ENCODE measurements at regions not wholly inside any gene's neighbourhood (a gene's known extent, or its start where the extent isn't known, plus 50 kb on each side); places are given as distances from the start of the nearest gene placed in this dataset.

- H3K27ac ChIP-seq = no peak overlapping the region
- TF ChIP-seq POLR2AphosphoS5 (IDR thresholded peaks at IDR 0.05) (no peak), CTCF (IDR thresholded peaks at IDR 0.05) (no peak)
- ATAC-seq (ENCODE audit: low FRiP score in 2 of 2) = no peak
- 46 to 51% methylated on average over 2 of the region's 2 CpGs for WGBS, 2 donors
- no peaks in the 10 kb centered on the region for H3K9me3 ChIP-seq
- no peaks in the 10 kb centered on the region for H3K4me1 ChIP-seq
- no peaks in the 10 kb centered on the region for H3K36me3 ChIP-seq
- DNase-seq = no peak
- no peak overlapping the region for H3K4me3 ChIP-seq
- no peaks in the 10 kb centered on the region for H3K27me3 ChIP-seq
These were observed 245.2 kb downstream of the RAB28 start for GRCh38 chr4:13238936-13239335.

GRCh38 chr4:13236485-13236884 lies 247.7 kb downstream of the RAB28 start:
- Histone ChIP-seq H3K4me3 (no peak overlapping the region), H3K9me3 (no peaks in the 10 kb centered on the region), H3K4me1 (no peaks in the 10 kb centered on the region), H3K36me3 (no peaks in the 10 kb centered on the region), H3K27me3 (no peaks in the 10 kb centered on the region), H3K27ac (no peak overlapping the region)
- 90 to 92% methylated on average over 4 of the region's 4 CpGs for WGBS, 2 donors
- TF ChIP-seq EP300 (IDR thresholded peaks at IDR 0.05) = no peak
- ATAC-seq (ENCODE audit: low FRiP score in 2 of 2) (no peak), DNase-seq (no peak)

- Histone ChIP-seq H3K27me3 (no peaks in the 10 kb centered on the region), H3K4me1 (no peaks in the 10 kb centered on the region), H3K9me3 (peaks cover 0 to 7% (median 1%) of the 10 kb centered on the region in 4 donors), H3K4me3 (no peak overlapping the region), H3K27ac (no peak overlapping the region), H3K36me3 (no peaks in the 10 kb centered on the region)
- DNase-seq (no peak), ATAC-seq (ENCODE audit: low FRiP score in 2 of 2) (no peak)
- TF ChIP-seq EP300 (IDR thresholded peaks at IDR 0.05) (no peak), CTCF (IDR thresholded peaks at IDR 0.05) (no peak), POLR2A (IDR thresholded peaks at IDR 0.05) (no peak), POLR2AphosphoS5 (IDR thresholded peaks at IDR 0.05) (no peak)
- WGBS, 2 donors = 79 to 83% methylated on average over 1 of the region's 1 CpG
These were observed 250.4 kb downstream of the RAB28 start for GRCh38 chr4:13233755-13234154.

GRCh38 chr4:13219971-13220370 lies 264.2 kb downstream of the RAB28 start:
- H3K4me1 ChIP-seq = no peaks in the 10 kb centered on the region
- no peaks in the 10 kb centered on the region for H3K27me3 ChIP-seq
- WGBS, 2 donors = 89 to 90% methylated on average over 4 of the region's 4 CpGs
- TF ChIP-seq POLR2AphosphoS5 (IDR thresholded peaks at IDR 0.05) (no peak), EP300 (IDR thresholded peaks at IDR 0.05) (no peak), CTCF (IDR thresholded peaks at IDR 0.05) (no peak), POLR2A (IDR thresholded peaks at IDR 0.05) (no peak)
- H3K4me3 ChIP-seq = no peak overlapping the region
- H3K9me3 ChIP-seq = no peaks in the 10 kb centered on the region
- H3K36me3 ChIP-seq = no peaks in the 10 kb centered on the region
- ATAC-seq (ENCODE audit: low FRiP score in 2 of 2) = no peak
- no peak overlapping the region for H3K27ac ChIP-seq
- no peak for DNase-seq

- no peaks in the 10 kb centered on the region for H3K9me3 ChIP-seq
- no peak for TF ChIP-seq POLR2A (IDR thresholded peaks at IDR 0.05)
- TF ChIP-seq CTCF (IDR thresholded peaks at IDR 0.05) = no peak
- no peak for TF ChIP-seq EP300 (IDR thresholded peaks at IDR 0.05)
- no peak for TF ChIP-seq POLR2AphosphoS5 (IDR thresholded peaks at IDR 0.05)
- no peaks in the 10 kb centered on the region for H3K27me3 ChIP-seq
- H3K36me3 ChIP-seq = no peaks in the 10 kb centered on the region
- DNase-seq (no peak), ATAC-seq (ENCODE audit: low FRiP score in 2 of 2) (peak in 1 of 2 donors; percentile 45)
- H3K4me3 ChIP-seq = no peak overlapping the region
- no peak overlapping the region for H3K27ac ChIP-seq
- 73 to 77% methylated on average over 4 of the region's 4 CpGs for WGBS, 2 donors
- no peaks in the 10 kb centered on the region for H3K4me1 ChIP-seq
These were observed 265.7 kb downstream of the RAB28 start for GRCh38 chr4:13218326-13218958.
